Erythroblast (primary cell): ENCODE measurements at regions not wholly inside any gene's neighbourhood (a gene's known extent, or its start where the extent isn't known, plus 50 kb on each side); places are given as distances from the start of the nearest gene placed in this dataset.

Source experiments
- GATA1 ChIP-seq: IDR thresholded peaks from 2 replicates; pipeline ENCODE4 v1.6.1; 2011; ENCODE audit warnings: low read depth, mild to moderate bottlenecking, control low read depth, low read length, moderate library complexity
- POLR2A ChIP-seq: IDR thresholded peaks from 2 replicates; pipeline ENCODE4 v1.6.1; 2011; ENCODE audit warnings: mild to moderate bottlenecking, low read length

DNA sequence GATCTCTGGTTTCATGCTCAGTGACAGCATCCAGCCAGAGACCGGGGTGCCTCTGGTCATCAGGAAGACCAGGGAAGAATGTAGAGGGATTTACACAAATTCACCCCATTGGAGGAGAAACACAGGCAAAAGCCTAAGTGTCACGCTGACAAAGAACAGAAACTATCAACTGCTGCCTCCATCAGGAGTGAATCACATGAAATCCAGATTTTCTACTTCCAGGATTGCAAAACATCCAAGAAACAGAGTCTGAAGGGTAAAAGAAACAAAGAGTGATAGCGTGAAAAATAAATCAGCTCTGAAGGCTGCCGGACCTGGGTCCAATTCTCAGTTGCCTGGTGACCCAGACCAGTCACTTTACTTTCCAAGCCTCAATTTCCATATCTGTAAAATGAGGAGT, 136.1 kb upstream of the MAP1LC3B2 start:
- TF ChIP-seq GATA1 = no peak
- TF ChIP-seq POLR2A = no peak
